Stomach (tissue), 8 donors: ENCODE measurements at regions not wholly inside any gene's neighbourhood (a gene's known extent, or its start where the extent isn't known, plus 50 kb on each side); places are given as distances from the start of the nearest gene placed in this dataset.

Experiments used
- DNase-seq, 2 donors: peaks; one replicate each; pipeline versions ENCODE4 v3.0.0 to v3.0.0-alpha.2; 2013 to 2019
- H3K27ac ChIP-seq, 5 donors: fragments of 200-600 bp in 4 of 5; sonication (generic) in 4 of 5; one replicate each; pipeline ENCODE4 v1.5.1; 2013 to 2019; ENCODE audit warnings: mild to moderate bottlenecking in 1 of 5, moderate library complexity in 1 of 5
- H3K27me3 ChIP-seq, 3 donors: fragments of 200-600 bp; sonication (generic); one replicate each; pipeline ENCODE4 v1.5.1; 2017 to 2019; ENCODE audit warnings: mixed run types in 1 of 3
- H3K36me3 ChIP-seq, 4 donors: fragments of 200-600 bp; sonication (generic); 1 replicate in 3 of 4; 2 replicates in 1 of 4; pipeline ENCODE4 v1.5.1; 2016 to 2019
- H3K4me1 ChIP-seq, 4 donors: fragments of 200-600 bp; sonication (generic); one replicate each; pipeline ENCODE4 v1.5.1; 2016 to 2019
- H3K4me3 ChIP-seq, 4 donors: fragments of 200-600 bp; sonication (generic) in 3 of 4; one replicate each; pipeline ENCODE4 v1.5.1; 2016 to 2019; ENCODE audit warnings: mild to moderate bottlenecking in 1 of 4
- H3K9me3 ChIP-seq, 4 donors: fragments of 200-600 bp; sonication (generic); one replicate each; pipeline ENCODE4 v1.5.1; 2016 to 2019
- EP300 ChIP-seq: sonication (generic); formaldehyde crosslinking; IDR thresholded peaks from one replicate; pipeline ENCODE4 v1.6.1; 2017; ENCODE audit warnings: antibody characterized with exemption
- POLR2A ChIP-seq, 4 donors: fragments of 450-650 bp; IDR thresholded peaks; one replicate each; pipeline ENCODE4 v1.6.1; 2016; ENCODE audit warnings: antibody characterized with exemption in 4 of 4, control low read depth in 2 of 4, mild to moderate bottlenecking in 1 of 4, moderate library complexity in 1 of 4
- POLR2AphosphoS5 ChIP-seq, 3 donors: sonication (generic); formaldehyde crosslinking; IDR thresholded peaks; one replicate each; pipeline ENCODE4 v1.6.1; 2016; ENCODE audit warnings: antibody characterized with exemption in 3 of 3
- WGBS, 5 donors: extraction: QIAGEN DNeasy Blood & Tissue Kit in 3 of 5; methylation state at CpG; one replicate each; pipeline versions ENCODE4 v1.1.5 to v1.1.7; 2013 to 2018; 5-methylcytosine and 5-hydroxymethylcytosine counted together
- intact Hi-C: fragments of 100-400 bp; cut with DNase I; formaldehyde crosslinking; loops from one replicate; pipeline ENCODE4 v1.15.1; 2023; ENCODE audit warnings: low total_unique reads
- TF ChIP-seq, protein P1 (sequence below), 7 experiments: fragments of 450-650 bp in 4 of 7; fragments of 200-600 bp in 3 of 7; sonication (generic) in 3 of 7; IDR thresholded peaks; one replicate each; pipeline ENCODE4 v1.5.1; 2016 to 2019; ENCODE audit warnings: antibody characterized with exemption in 7 of 7, control low read depth in 2 of 7, mild to moderate bottlenecking in 1 of 7
- donor health status: healthy with polysubstance abuse.
- donor health status: Bipolar disorder and iron deficiency.
- donor health status: healthy.

GRCh38 chr11:86749821-86750401, 50.4 kb upstream of the PRSS23 start:
- H3K4me3 ChIP-seq = no peak overlapping the region
- H3K36me3 ChIP-seq = no peaks in the 10 kb centered on the region
- no peaks in the 10 kb centered on the region for H3K27me3 ChIP-seq
- intact Hi-C loops = no loop called here
- peaks cover 0 to 7% (median 0%) of the 10 kb centered on the region in 4 donors for H3K4me1 ChIP-seq
- H3K27ac ChIP-seq = no peak overlapping the region
- WGBS, 5 donors = 62 to 90% (median 70%) methylated on average over 2 of the region's 2 CpGs
- TF ChIP-seq, protein P1, sequence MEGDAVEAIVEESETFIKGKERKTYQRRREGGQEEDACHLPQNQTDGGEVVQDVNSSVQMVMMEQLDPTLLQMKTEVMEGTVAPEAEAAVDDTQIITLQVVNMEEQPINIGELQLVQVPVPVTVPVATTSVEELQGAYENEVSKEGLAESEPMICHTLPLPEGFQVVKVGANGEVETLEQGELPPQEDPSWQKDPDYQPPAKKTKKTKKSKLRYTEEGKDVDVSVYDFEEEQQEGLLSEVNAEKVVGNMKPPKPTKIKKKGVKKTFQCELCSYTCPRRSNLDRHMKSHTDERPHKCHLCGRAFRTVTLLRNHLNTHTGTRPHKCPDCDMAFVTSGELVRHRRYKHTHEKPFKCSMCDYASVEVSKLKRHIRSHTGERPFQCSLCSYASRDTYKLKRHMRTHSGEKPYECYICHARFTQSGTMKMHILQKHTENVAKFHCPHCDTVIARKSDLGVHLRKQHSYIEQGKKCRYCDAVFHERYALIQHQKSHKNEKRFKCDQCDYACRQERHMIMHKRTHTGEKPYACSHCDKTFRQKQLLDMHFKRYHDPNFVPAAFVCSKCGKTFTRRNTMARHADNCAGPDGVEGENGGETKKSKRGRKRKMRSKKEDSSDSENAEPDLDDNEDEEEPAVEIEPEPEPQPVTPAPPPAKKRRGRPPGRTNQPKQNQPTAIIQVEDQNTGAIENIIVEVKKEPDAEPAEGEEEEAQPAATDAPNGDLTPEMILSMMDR (IDR thresholded peaks at IDR 0.05) = no peak
- TF ChIP-seq EP300 = no peak
- no peak for TF ChIP-seq POLR2AphosphoS5 (IDR thresholded peaks at IDR 0.05)
- no peak for TF ChIP-seq POLR2A (IDR thresholded peaks at IDR 0.05)
- DNase-seq = no peak
- H3K9me3 ChIP-seq = no peaks in the 10 kb centered on the region

- peaks cover 0 to 7% (median 0%) of the 10 kb centered on the region in 4 donors for H3K4me1 ChIP-seq
- H3K27ac ChIP-seq = no peak overlapping the region
- no peak overlapping the region for H3K4me3 ChIP-seq
- no peaks in the 10 kb centered on the region for H3K9me3 ChIP-seq
- no peak for DNase-seq
- no peaks in the 10 kb centered on the region for H3K36me3 ChIP-seq
- intact Hi-C loops = no loop called here
- no peaks in the 10 kb centered on the region for H3K27me3 ChIP-seq
- no peak for TF ChIP-seq POLR2AphosphoS5 (IDR thresholded peaks at IDR 0.05)
- TF ChIP-seq POLR2A (IDR thresholded peaks at IDR 0.05) = no peak
- TF ChIP-seq, protein P1 (IDR thresholded peaks at IDR 0.05) = no peak
- 81 to 92% (median 91%) methylated on average over 3 of the region's 3 CpGs for WGBS, 5 donors
Observed at GRCh38 chr11:86749376-86749775, 51.0 kb upstream of the PRSS23 start.

- Histone ChIP-seq H3K9me3 (no peaks in the 10 kb centered on the region), H3K27me3 (no peaks in the 10 kb centered on the region), H3K4me1 (peaks cover 0 to 9% (median 6%) of the 10 kb centered on the region in 4 donors), H3K27ac (no peak overlapping the region), H3K4me3 (no peak overlapping the region), H3K36me3 (no peaks in the 10 kb centered on the region)
- 74 to 82% (median 79%) methylated on average over 4 of the region's 4 CpGs for WGBS, 5 donors
- DNase-seq = no peak
- intact Hi-C loops = no loop called here
- no peak for TF ChIP-seq EP300
- no peak for TF ChIP-seq POLR2A (IDR thresholded peaks at IDR 0.05)
- TF ChIP-seq, protein P1 (IDR thresholded peaks at IDR 0.05) = no peak
- TF ChIP-seq POLR2AphosphoS5 (IDR thresholded peaks at IDR 0.05) = no peak
Observed at GRCh38 chr11:86748296-86748695, 52.0 kb upstream of the PRSS23 start.

GRCh38 chr11:86747801-86748200, 52.5 kb upstream of the PRSS23 start:
- 84 to 98% (median 95%) methylated on average over 3 of the region's 3 CpGs for WGBS, 5 donors
- no peaks in the 10 kb centered on the region for H3K36me3 ChIP-seq

More at GRCh38 chr11:86747801-86748200, 52.5 kb upstream of the PRSS23 start:
- no peaks in the 10 kb centered on the region for H3K9me3 ChIP-seq
- H3K4me1 ChIP-seq = peaks cover 3 to 13% (median 11%) of the 10 kb centered on the region in 4 donors
- no peak overlapping the region for H3K4me3 ChIP-seq
- TF ChIP-seq POLR2AphosphoS5 (IDR thresholded peaks at IDR 0.05) (no peak), EP300 (no peak), POLR2A (IDR thresholded peaks at IDR 0.05) (no peak)
- TF ChIP-seq, protein P1 (IDR thresholded peaks at IDR 0.05) = no peak
- no peak for DNase-seq
- intact Hi-C loops = no loop called here
- H3K27ac ChIP-seq = no peak overlapping the region
- no peaks in the 10 kb centered on the region for H3K27me3 ChIP-seq
